HL-60 (cell line): ENCODE measurements at regions not wholly inside any gene's neighbourhood (a gene's known extent, or its start where the extent isn't known, plus 50 kb on each side); places are given as distances from the start of the nearest gene placed in this dataset.

Experiments
- DNase-seq, 2 experiments: peaks; one replicate each; pipeline ENCODE4 v3.0.0-alpha.2; 2010 to 2020; ENCODE audit warnings: low read depth in 1 of 2, low spot score in 1 of 2
- H3K27ac ChIP-seq: fragments of 250-450 bp; sonication (Bioruptor Pico); replicated peaks from 2 replicates; pipeline ENCODE4 v1.5.1; 2020; ENCODE audit warnings: mild to moderate bottlenecking, moderate library complexity
- H3K27me3 ChIP-seq: fragments of 250-450 bp; sonication (Bioruptor Pico); 2 replicates; pipeline ENCODE4 v1.5.1; 2021; ENCODE audit warnings: mild to moderate bottlenecking, moderate library complexity; ENCODE audit not compliant: insufficient read depth, poor library complexity, severe bottlenecking
- H3K4me3 ChIP-seq: replicated peaks from 2 replicates; pipeline ENCODE4 v1.5.1; 2011; ENCODE audit warnings: mild to moderate bottlenecking, control low read depth, low read length; ENCODE audit not compliant: insufficient read depth
- GABPA ChIP-seq: IDR thresholded peaks from 2 replicates; pipeline ENCODE4 v1.6.1; 2012; ENCODE audit warnings: low read depth
- POLR2AphosphoS5 ChIP-seq: IDR thresholded peaks from 2 replicates; pipeline ENCODE4 v1.6.1; 2012; ENCODE audit warnings: low read depth
- SPI1 ChIP-seq: IDR thresholded peaks from 2 replicates; pipeline ENCODE4 v1.6.1; 2012; ENCODE audit warnings: low read depth, mild to moderate bottlenecking, borderline replicate concordance
- TF ChIP-seq, protein P1 (sequence below): IDR thresholded peaks from 2 replicates; pipeline ENCODE4 v1.6.1; 2012; ENCODE audit warnings: low read depth; ENCODE audit not compliant: insufficient replicate concordance
- TF ChIP-seq, protein P2 (sequence below): IDR thresholded peaks from one replicate; pipeline ENCODE4 v1.5.1; 2011; ENCODE audit warnings: low read length, control low read depth, inconsistent platforms; ENCODE audit not compliant: insufficient read depth

DNA sequence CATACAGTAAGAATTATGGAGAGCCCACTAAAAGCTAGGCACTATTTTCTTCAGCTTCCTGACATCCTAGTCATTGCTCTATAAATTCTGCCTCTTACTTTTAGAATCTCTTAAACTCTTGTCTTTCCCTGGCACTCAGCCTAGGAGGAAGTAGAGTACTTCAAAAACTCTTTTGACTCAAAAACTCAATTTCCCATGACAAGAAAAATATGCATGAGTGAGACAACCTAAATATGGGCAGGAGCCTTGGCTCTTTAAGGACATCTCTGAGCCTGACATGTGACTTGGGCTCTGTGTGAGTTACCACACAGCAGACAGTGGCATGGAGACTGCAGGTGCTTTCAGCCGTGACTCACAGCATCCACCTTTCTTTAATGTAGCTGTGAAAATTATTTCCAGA, 97.5 kb upstream of the CCDC179 start:
- DNase-seq = no peak
- no peak for TF ChIP-seq POLR2AphosphoS5
- TF ChIP-seq GABPA = no peak
- TF ChIP-seq, protein P1, sequence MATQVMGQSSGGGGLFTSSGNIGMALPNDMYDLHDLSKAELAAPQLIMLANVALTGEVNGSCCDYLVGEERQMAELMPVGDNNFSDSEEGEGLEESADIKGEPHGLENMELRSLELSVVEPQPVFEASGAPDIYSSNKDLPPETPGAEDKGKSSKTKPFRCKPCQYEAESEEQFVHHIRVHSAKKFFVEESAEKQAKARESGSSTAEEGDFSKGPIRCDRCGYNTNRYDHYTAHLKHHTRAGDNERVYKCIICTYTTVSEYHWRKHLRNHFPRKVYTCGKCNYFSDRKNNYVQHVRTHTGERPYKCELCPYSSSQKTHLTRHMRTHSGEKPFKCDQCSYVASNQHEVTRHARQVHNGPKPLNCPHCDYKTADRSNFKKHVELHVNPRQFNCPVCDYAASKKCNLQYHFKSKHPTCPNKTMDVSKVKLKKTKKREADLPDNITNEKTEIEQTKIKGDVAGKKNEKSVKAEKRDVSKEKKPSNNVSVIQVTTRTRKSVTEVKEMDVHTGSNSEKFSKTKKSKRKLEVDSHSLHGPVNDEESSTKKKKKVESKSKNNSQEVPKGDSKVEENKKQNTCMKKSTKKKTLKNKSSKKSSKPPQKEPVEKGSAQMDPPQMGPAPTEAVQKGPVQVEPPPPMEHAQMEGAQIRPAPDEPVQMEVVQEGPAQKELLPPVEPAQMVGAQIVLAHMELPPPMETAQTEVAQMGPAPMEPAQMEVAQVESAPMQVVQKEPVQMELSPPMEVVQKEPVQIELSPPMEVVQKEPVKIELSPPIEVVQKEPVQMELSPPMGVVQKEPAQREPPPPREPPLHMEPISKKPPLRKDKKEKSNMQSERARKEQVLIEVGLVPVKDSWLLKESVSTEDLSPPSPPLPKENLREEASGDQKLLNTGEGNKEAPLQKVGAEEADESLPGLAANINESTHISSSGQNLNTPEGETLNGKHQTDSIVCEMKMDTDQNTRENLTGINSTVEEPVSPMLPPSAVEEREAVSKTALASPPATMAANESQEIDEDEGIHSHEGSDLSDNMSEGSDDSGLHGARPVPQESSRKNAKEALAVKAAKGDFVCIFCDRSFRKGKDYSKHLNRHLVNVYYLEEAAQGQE = no peak
- TF ChIP-seq, protein P2, sequence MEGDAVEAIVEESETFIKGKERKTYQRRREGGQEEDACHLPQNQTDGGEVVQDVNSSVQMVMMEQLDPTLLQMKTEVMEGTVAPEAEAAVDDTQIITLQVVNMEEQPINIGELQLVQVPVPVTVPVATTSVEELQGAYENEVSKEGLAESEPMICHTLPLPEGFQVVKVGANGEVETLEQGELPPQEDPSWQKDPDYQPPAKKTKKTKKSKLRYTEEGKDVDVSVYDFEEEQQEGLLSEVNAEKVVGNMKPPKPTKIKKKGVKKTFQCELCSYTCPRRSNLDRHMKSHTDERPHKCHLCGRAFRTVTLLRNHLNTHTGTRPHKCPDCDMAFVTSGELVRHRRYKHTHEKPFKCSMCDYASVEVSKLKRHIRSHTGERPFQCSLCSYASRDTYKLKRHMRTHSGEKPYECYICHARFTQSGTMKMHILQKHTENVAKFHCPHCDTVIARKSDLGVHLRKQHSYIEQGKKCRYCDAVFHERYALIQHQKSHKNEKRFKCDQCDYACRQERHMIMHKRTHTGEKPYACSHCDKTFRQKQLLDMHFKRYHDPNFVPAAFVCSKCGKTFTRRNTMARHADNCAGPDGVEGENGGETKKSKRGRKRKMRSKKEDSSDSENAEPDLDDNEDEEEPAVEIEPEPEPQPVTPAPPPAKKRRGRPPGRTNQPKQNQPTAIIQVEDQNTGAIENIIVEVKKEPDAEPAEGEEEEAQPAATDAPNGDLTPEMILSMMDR = no peak
- no peak overlapping the region for H3K27ac ChIP-seq
- no peak overlapping the region for H3K4me3 ChIP-seq
- no peaks in the 10 kb centered on the region for H3K27me3 ChIP-seq

DNA sequence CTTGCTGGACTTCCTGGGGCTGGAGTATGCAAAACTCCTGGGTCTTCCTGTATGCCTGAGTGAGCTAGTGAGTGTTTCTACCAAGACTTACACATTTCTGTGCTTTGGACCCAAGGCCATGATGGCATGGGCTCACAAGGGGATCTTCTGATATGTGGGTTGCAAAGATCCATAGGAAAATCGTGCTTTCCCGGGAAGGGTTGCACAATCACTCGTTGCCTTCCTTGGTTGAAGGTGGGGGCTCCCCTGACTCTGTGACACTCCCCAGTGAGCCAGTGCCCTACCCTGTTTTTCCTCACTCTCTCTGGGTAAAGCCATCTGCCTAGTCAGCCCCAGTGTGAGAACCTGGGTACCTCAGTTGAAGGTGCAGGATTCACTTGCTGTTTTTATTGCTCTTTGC, 114.0 kb upstream of the CCDC179 start:
- Histone ChIP-seq H3K27ac (no peak overlapping the region), H3K4me3 (no peak overlapping the region), H3K27me3 (no peaks in the 10 kb centered on the region)
- TF ChIP-seq, protein P1 = no peak
- TF ChIP-seq POLR2AphosphoS5 (no peak), SPI1 (no peak), GABPA (no peak)
- TF ChIP-seq, protein P2 = no peak
- DNase-seq = no peak

DNA sequence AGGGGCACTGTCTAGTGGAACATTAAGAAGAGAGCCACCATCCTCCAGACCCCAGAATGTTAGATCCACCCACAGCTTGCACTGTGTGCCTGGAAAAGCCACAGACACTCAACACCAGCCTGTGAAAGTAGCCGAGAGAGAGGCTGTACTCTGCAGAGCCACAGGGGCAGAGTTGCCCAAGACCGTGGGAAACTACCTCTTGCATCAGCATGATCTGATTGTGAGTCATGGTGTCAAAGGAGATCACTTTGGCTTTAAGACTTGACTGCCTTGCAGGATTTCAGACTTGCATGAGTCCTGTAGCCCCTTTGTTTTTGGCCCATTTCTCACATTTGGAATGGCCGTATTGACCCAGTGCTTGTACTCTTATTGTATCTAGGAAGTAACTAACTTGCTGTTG, 115.9 kb upstream of the CCDC179 start:
- peak; percentile 41 to 77 for DNase-seq
- TF ChIP-seq POLR2AphosphoS5 (no peak), SPI1 (no peak), GABPA (no peak)
- TF ChIP-seq, protein P1 = no peak
- TF ChIP-seq, protein P2 = no peak
- H3K4me3 ChIP-seq = no peak overlapping the region
- no peak overlapping the region for H3K27ac ChIP-seq
- no peaks in the 10 kb centered on the region for H3K27me3 ChIP-seq
